Esophagus squamous epithelium (tissue), 4 donors: ENCODE measurements at regions not wholly inside any gene's neighbourhood (a gene's known extent, or its start where the extent isn't known, plus 50 kb on each side); places are given as distances from the start of the nearest gene placed in this dataset.

Experiments used
- POLR2A ChIP-seq, 4 donors: fragments of 450-650 bp; IDR thresholded peaks; one replicate each; pipeline ENCODE4 v1.6.1; 2017; ENCODE audit warnings: antibody characterized with exemption in 4 of 4, mild to moderate bottlenecking in 4 of 4, moderate library complexity in 3 of 4
- TF ChIP-seq, protein P1 (sequence below), 6 experiments: fragments of 450-650 bp in 4 of 6; fragments of 200-600 bp in 2 of 6; sonication (generic) in 2 of 6; IDR thresholded peaks; one replicate each; pipeline ENCODE4 v1.5.1; 2016 to 2019; ENCODE audit warnings: antibody characterized with exemption in 6 of 6, mild to moderate bottlenecking in 4 of 6, moderate library complexity in 4 of 6

DNA sequence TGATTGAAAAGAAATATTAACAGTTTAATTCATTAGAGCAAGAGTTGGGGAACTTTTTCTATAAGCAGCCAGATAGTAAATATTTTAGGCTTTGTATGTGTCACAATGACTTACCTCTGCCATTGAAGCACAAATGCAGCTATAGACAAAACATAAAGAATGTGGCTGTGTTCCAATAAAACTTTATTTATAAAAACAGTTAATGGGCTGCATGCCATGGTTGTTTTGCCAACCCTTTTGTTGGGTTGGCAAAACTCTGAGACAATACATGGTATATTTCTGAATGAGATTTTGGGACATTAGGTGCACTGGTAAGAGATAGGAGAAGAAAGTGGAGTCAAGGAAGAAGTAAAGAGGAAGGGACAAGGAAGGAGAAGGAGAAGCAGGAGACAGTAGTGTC, 61.8 kb upstream of the CERS6 start:
- TF ChIP-seq, protein P1, sequence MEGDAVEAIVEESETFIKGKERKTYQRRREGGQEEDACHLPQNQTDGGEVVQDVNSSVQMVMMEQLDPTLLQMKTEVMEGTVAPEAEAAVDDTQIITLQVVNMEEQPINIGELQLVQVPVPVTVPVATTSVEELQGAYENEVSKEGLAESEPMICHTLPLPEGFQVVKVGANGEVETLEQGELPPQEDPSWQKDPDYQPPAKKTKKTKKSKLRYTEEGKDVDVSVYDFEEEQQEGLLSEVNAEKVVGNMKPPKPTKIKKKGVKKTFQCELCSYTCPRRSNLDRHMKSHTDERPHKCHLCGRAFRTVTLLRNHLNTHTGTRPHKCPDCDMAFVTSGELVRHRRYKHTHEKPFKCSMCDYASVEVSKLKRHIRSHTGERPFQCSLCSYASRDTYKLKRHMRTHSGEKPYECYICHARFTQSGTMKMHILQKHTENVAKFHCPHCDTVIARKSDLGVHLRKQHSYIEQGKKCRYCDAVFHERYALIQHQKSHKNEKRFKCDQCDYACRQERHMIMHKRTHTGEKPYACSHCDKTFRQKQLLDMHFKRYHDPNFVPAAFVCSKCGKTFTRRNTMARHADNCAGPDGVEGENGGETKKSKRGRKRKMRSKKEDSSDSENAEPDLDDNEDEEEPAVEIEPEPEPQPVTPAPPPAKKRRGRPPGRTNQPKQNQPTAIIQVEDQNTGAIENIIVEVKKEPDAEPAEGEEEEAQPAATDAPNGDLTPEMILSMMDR (IDR thresholded peaks at IDR 0.05): no peak
- no peak for TF ChIP-seq POLR2A (IDR thresholded peaks at IDR 0.05)
